PC-9 (cell line): ENCODE measurements at regions not wholly inside any gene's neighbourhood (a gene's known extent, or its start where the extent isn't known, plus 50 kb on each side); places are given as distances from the start of the nearest gene placed in this dataset.
"Not testable (repeated sequence)": the region's sequence is repeated elsewhere in the genome, so short reads cannot be mapped to it uniquely, and the experiment has no call there.

Experiments
- BruUV-seq: library from RNA; stranded (reverse); fragments of 400-500 nt; replicated peaks from 2 replicates; lab custom pipeline; 2021; lab: Mats Ljungman, UMichigan
- CTCF ChIA-PET: fragments of 300-600 bp; sonication (Branson Sonifier 250); formaldehyde crosslinking; loops from one replicate; lab custom pipeline; 2022; ENCODE audit warnings: antibody characterized with exemption; lab: Charles Lee
- POLR2A ChIA-PET: fragments of 300-600 bp; sonication (Branson Sonifier 250); formaldehyde crosslinking; loops from one replicate; lab custom pipeline; 2022; ENCODE audit warnings: antibody characterized with exemption; ENCODE audit not compliant: unreplicated experiment; lab: Charles Lee
- DNase-seq, 2 experiments: peaks; one replicate each; pipeline versions ENCODE4 v3.0.0 to v3.0.0-alpha.2; 2015 to 2022; ENCODE audit warnings: mixed read lengths in 1 of 2
- H2AFZ ChIP-seq: fragments of 200-600 bp; sonication (generic); 2 replicates; pipeline ENCODE4 v1.8.1; 2017; ENCODE audit warnings: antibody characterized with exemption
- H3F3A ChIP-seq: fragments of 200-600 bp; sonication (generic); 2 replicates; pipeline ENCODE4 v1.8.1; 2017; ENCODE audit warnings: antibody characterized with exemption, mild to moderate bottlenecking, low read depth; ENCODE audit not compliant: insufficient read depth
- H3K27ac ChIP-seq: fragments of 200-600 bp; sonication (generic); 2 replicates; pipeline ENCODE4 v1.6.1; 2016; ENCODE audit warnings: mixed run types
- H3K27me3 ChIP-seq: fragments of 200-600 bp; sonication (generic); 2 replicates; pipeline ENCODE4 v1.6.1; 2016; ENCODE audit warnings: low read depth, mixed run types; ENCODE audit not compliant: insufficient read depth
- H3K36me3 ChIP-seq: fragments of 200-600 bp; sonication (generic); 2 replicates; pipeline ENCODE4 v1.6.1; 2016; ENCODE audit warnings: low read depth, mixed run types
- H3K4me1 ChIP-seq: fragments of 200-600 bp; sonication (generic); replicated peaks from 2 replicates; pipeline ENCODE4 v1.6.1; 2016; ENCODE audit warnings: mixed run types; ENCODE audit not compliant: insufficient read depth
- H3K4me2 ChIP-seq: fragments of 200-600 bp; sonication (generic); 2 replicates; pipeline ENCODE4 v1.6.1; 2017; ENCODE audit warnings: mixed run types
- H3K4me3 ChIP-seq: fragments of 200-600 bp; sonication (generic); 2 replicates; pipeline ENCODE4 v1.6.1; 2016; ENCODE audit warnings: mixed run types
- H3K79me2 ChIP-seq: fragments of 200-600 bp; sonication (generic); 2 replicates; pipeline ENCODE4 v1.6.1; 2017; ENCODE audit warnings: low read depth, mixed run types
- H3K9me2 ChIP-seq: fragments of 200-600 bp; sonication (generic); 2 replicates; pipeline ENCODE4 v1.8.1; 2017; ENCODE audit warnings: mild to moderate bottlenecking; ENCODE audit not compliant: insufficient read depth
- H3K9me3 ChIP-seq: fragments of 200-600 bp; sonication (generic); 2 replicates; pipeline ENCODE4 v1.8.1; 2016; ENCODE audit warnings: low read depth; ENCODE audit not compliant: insufficient read depth
- H4K20me1 ChIP-seq: fragments of 200-600 bp; sonication (generic); 2 replicates; pipeline ENCODE4 v1.8.1; 2017; ENCODE audit not compliant: insufficient read depth
- CTCF ChIP-seq: fragments of 200-600 bp; sonication (generic); conservative IDR thresholded peaks from 2 replicates; pipeline ENCODE4 v1.6.1; 2017; ENCODE audit warnings: mixed run types, antibody characterized with exemption, mild to moderate bottlenecking, moderate library complexity
- EZH2 ChIP-seq: fragments of 200-600 bp; sonication (generic); IDR thresholded peaks from 2 replicates; pipeline ENCODE4 v1.8.0; 2017; ENCODE audit warnings: antibody characterized with exemption, low read depth
- intact Hi-C: fragments of 100-400 bp; cut with micrococcal nuclease; formaldehyde crosslinking; loops from one replicate; pipeline ENCODE4 v1.10.0; 2022; ENCODE audit not compliant: unreplicated experiment

GRCh38 chr3:44159696-44160300 is 81.9 kb upstream of the TOPAZ1 start:
- no peak for TF ChIP-seq CTCF
- intact Hi-C loops, result no loop called here
- Histone ChIP-seq H3K4me3 (no peak overlapping the region), H3K4me2 (no peak overlapping the region), H3K79me2 (no peaks in the 10 kb centered on the region), H2AFZ (no peak overlapping the region), H3K27me3 (peaks cover 63% of the 10 kb centered on the region), H3K9me3 (no peaks in the 10 kb centered on the region), H3K36me3 (no peaks in the 10 kb centered on the region), H3K9me2 (no peaks in the 10 kb centered on the region), H3K4me1 (no peaks in the 10 kb centered on the region), H4K20me1 (no peaks in the 10 kb centered on the region), H3K27ac (no peak overlapping the region), H3F3A (no peaks in the 10 kb centered on the region)
- BruUV-seq, result no TSS peak
- POLR2A ChIA-PET, result interaction anchor here (0.6 kb wide), 1 partner anchor 126 kb away, joined by 8 read pairs; no protein-coding TSS in a partner anchor
- CTCF ChIA-PET, result no interaction called here
- no peak for DNase-seq

- H3K27ac ChIP-seq, result no peak overlapping the region
- no peaks in the 10 kb centered on the region for H4K20me1 ChIP-seq
- no peaks in the 10 kb centered on the region for H3K9me2 ChIP-seq
- no peaks in the 10 kb centered on the region for H3K79me2 ChIP-seq
- no peaks in the 10 kb centered on the region for H3K4me1 ChIP-seq
- no TSS peak for BruUV-seq
- H3F3A ChIP-seq, result no peaks in the 10 kb centered on the region
- no peaks in the 10 kb centered on the region for H3K36me3 ChIP-seq
- H3K9me3 ChIP-seq, result no peaks in the 10 kb centered on the region
- no peak for DNase-seq
- H3K4me2 ChIP-seq, result no peak overlapping the region
- H3K4me3 ChIP-seq, result no peak overlapping the region
- ChIA-PET CTCF (no interaction called here), POLR2A (no interaction called here)
- peaks cover 58% of the 10 kb centered on the region for H3K27me3 ChIP-seq
- H2AFZ ChIP-seq, result no peak overlapping the region
- intact Hi-C loops, result no loop called here
- no peak for TF ChIP-seq EZH2
- TF ChIP-seq CTCF, result no peak
Observed at GRCh38 chr3:44160818-44161217, 80.9 kb upstream of the TOPAZ1 start.

GRCh38 chr3:44171891-44172290 is 69.8 kb upstream of the TOPAZ1 start:
- no peak overlapping the region for H2AFZ ChIP-seq
- ChIA-PET POLR2A (no interaction called here), CTCF (no interaction called here)
- H3K27ac ChIP-seq, result no peak overlapping the region
- H3K4me2 ChIP-seq, result no peak overlapping the region
- H3K9me2 ChIP-seq, result no peaks in the 10 kb centered on the region
- H3K27me3 ChIP-seq, result peaks cover 29% of the 10 kb centered on the region; the same call in 1 of the 2 replicates
- no peaks in the 10 kb centered on the region for H3K36me3 ChIP-seq
- no TSS peak for BruUV-seq
- H3F3A ChIP-seq, result no peaks in the 10 kb centered on the region
- H4K20me1 ChIP-seq, result no peaks in the 10 kb centered on the region
- intact Hi-C loops, result no loop called here
- H3K4me3 ChIP-seq, result no peak overlapping the region
- no peaks in the 10 kb centered on the region; the same call in 1 of the 2 replicates for H3K9me3 ChIP-seq
- TF ChIP-seq EZH2, result no peak
- no peak for TF ChIP-seq CTCF
- H3K79me2 ChIP-seq, result no peaks in the 10 kb centered on the region
- H3K4me1 ChIP-seq, result no peaks in the 10 kb centered on the region
- DNase-seq, result no peak

- H2AFZ ChIP-seq, H3K9me2 ChIP-seq, H3F3A ChIP-seq, POLR2A ChIA-PET, H4K20me1 ChIP-seq, H3K79me2 ChIP-seq, intact Hi-C loops, H3K4me2 ChIP-seq, CTCF ChIA-PET, H3K36me3 ChIP-seq, H3K9me3 ChIP-seq, H3K27ac ChIP-seq, H3K4me3 ChIP-seq, BruUV-seq, DNase-seq, H3K4me1 ChIP-seq: not testable (repeated sequence)
- H3K27me3 ChIP-seq, result peaks cover 25% of the 10 kb centered on the region; the same call in 1 of the 2 replicates
Observed at GRCh38 chr3:44172701-44173100, 69.0 kb upstream of the TOPAZ1 start.
